Bronchial epithelial cell (primary cell): ENCODE measurements at regions not wholly inside any gene's neighbourhood (a gene's known extent, or its start where the extent isn't known, plus 50 kb on each side); places are given as distances from the start of the nearest gene placed in this dataset.

Source experiments
- DNase-seq: peaks from one replicate; pipeline ENCODE4 v3.0.0-alpha.2; 2010; ENCODE audit warnings: low read depth
- FAIRE-seq: peaks from 2 replicates; lab custom pipeline; 2011; peaks lifted over from hg19 to GRCh38; lab: Jason Lieb, UNC
- H3K27me3 ChIP-seq: 2 replicates; pipeline ENCODE4 v1.5.1; 2011; ENCODE audit warnings: low read length; ENCODE audit not compliant: control insufficient read depth, insufficient read depth
- H3K36me3 ChIP-seq: 2 replicates; pipeline ENCODE4 v1.5.1; 2011; ENCODE audit warnings: low read length; ENCODE audit not compliant: control insufficient read depth, insufficient read depth
- H3K4me3 ChIP-seq: 2 replicates; pipeline ENCODE4 v1.5.1; 2011; ENCODE audit warnings: mild to moderate bottlenecking, low read depth, low read length, control low read depth
- TF ChIP-seq, protein P1 (sequence below): IDR thresholded peaks from 2 replicates; pipeline ENCODE4 v1.5.1; 2011; ENCODE audit warnings: mild to moderate bottlenecking, moderate library complexity, low read length, control low read depth, inconsistent platforms; ENCODE audit not compliant: insufficient read depth, severe bottlenecking

DNA sequence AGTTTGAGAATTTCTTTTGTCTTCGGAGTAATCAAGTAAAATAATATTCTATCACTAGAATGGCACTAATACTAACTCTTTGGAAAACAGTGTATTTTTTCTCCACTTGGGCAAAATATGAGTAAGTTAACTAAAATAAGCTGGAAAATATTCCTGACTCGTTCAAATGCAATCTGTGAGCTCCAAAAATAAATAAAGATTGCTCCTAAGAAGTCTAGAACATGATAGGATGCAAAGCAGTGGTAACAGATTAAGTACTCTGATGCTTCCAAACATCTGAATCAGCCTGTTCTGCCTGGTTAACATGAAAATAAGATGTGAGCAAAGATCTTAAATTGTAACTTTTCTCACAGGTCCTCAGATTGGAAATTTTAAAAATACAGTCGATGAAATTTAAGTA is 285.1 kb upstream of the ID4 start:
- H3K4me3 ChIP-seq, result no peak overlapping the region
- FAIRE-seq, result no peak
- H3K36me3 ChIP-seq, result no peaks in the 10 kb centered on the region
- TF ChIP-seq, protein P1, sequence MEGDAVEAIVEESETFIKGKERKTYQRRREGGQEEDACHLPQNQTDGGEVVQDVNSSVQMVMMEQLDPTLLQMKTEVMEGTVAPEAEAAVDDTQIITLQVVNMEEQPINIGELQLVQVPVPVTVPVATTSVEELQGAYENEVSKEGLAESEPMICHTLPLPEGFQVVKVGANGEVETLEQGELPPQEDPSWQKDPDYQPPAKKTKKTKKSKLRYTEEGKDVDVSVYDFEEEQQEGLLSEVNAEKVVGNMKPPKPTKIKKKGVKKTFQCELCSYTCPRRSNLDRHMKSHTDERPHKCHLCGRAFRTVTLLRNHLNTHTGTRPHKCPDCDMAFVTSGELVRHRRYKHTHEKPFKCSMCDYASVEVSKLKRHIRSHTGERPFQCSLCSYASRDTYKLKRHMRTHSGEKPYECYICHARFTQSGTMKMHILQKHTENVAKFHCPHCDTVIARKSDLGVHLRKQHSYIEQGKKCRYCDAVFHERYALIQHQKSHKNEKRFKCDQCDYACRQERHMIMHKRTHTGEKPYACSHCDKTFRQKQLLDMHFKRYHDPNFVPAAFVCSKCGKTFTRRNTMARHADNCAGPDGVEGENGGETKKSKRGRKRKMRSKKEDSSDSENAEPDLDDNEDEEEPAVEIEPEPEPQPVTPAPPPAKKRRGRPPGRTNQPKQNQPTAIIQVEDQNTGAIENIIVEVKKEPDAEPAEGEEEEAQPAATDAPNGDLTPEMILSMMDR, result no peak
- no peak for DNase-seq
- peaks cover 1% of the 10 kb centered on the region for H3K27me3 ChIP-seq

DNA sequence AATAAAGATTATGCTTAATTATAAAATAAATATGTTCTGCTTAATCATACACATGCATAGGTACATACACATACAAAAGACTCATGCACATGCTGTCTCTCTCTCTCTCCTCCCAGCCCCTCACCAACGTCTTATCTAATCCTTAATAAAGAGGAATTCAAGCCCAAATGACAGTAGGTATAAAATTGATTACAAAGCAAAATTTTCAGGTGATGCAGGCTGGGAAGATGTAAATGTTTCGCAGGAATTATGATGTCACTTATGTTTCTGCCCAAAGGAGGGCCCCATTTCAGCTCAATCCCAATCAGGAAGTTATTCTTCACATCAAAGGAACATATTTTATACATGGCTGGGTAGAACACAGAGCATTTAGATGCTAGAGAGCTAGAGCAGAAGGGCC is 284.6 kb upstream of the ID4 start:
- Histone ChIP-seq H3K4me3 (no peak overlapping the region), H3K27me3 (peaks cover 1% of the 10 kb centered on the region), H3K36me3 (no peaks in the 10 kb centered on the region)
- no peak for DNase-seq
- FAIRE-seq, result no peak
- TF ChIP-seq, protein P1, result no peak

DNA sequence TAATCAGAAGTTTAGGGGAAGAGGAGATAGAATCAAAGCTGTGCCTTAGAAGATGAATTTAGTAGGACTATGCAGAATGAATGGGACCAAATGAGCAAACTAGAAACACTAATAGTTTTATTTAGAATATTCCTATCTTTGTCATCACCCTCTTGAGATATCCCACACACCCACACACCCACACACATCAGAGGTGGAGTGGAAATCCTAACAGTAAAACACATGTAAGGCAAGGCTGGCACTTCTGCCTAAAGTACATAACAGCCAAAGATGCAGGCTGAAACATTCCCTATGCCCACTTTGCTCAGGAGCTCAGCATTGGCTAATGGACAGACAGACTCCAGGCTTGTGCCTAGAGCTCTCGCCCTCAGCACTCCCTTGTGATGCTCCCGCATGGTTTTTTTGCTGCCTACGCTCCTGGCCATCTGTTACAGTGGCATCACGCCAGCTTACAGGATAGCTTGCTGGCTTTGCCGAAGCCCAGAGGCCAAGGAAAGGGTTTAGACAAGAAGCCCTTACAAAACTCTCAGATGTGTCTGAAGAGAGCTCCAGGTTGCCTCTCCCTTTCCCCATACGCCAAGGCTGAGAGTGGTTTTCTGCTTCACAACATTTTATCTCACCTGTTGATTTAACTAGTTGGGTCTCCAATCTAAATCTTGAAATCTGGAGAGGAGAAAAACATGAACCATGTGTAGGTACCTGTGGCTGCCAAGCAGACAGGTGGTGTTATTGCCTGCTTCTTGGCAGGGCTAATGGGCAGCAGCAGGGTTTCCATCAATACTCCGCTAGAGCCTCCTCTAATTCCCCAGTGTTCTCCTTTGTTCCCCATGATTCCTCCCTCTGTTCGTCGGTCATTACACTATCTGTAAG is 282.6 kb upstream of the ID4 start:
- TF ChIP-seq, protein P1, result no peak
- peaks cover 1% of the 10 kb centered on the region for H3K27me3 ChIP-seq
- DNase-seq, result no peak
- FAIRE-seq, result no peak
- no peaks in the 10 kb centered on the region for H3K36me3 ChIP-seq
- no peak overlapping the region for H3K4me3 ChIP-seq

DNA sequence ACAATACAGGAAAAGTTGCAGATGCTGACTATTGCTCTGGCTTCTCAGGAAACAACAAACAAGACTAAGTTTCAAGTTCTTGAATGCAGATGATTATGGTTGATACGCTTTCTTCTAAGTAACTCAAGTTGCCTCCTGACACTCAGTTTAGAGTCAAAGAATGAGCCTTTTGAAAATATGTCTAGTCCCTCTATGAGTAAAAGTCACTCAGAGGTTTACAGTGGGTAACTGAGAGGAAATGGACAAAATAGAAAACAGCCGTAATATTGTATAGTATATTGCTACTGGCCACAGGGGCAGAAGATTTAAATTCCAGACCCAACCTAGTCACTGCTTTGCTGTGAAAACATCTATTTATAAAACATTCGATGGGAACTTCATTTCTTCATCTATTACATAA is 280.0 kb upstream of the ID4 start:
- Histone ChIP-seq H3K27me3 (no peaks in the 10 kb centered on the region), H3K36me3 (no peaks in the 10 kb centered on the region), H3K4me3 (no peak overlapping the region)
- DNase-seq (no peak), FAIRE-seq (no peak)
- TF ChIP-seq, protein P1, result no peak

DNA sequence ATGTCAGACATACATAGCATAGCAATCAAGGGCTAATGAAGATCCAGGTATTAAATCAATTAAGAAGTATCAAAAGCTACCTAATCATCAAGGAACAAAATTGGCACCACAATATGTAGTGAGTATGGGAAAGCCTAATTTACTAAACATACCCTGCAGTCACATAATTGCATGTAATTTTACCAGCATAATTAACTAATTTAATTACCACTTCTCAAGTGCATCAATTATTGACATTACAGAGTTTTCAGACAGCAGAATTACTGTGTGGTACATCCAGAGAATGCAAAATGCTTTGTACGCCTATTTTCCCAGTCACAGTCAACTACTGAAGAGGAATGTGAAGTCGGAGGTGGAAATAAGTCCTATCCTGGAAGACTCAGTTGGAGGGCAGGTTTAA is 279.0 kb upstream of the ID4 start:
- FAIRE-seq (no peak), DNase-seq (no peak)
- H3K36me3 ChIP-seq, result no peaks in the 10 kb centered on the region
- no peak overlapping the region for H3K4me3 ChIP-seq
- TF ChIP-seq, protein P1, result no peak
- H3K27me3 ChIP-seq, result no peaks in the 10 kb centered on the region

DNA sequence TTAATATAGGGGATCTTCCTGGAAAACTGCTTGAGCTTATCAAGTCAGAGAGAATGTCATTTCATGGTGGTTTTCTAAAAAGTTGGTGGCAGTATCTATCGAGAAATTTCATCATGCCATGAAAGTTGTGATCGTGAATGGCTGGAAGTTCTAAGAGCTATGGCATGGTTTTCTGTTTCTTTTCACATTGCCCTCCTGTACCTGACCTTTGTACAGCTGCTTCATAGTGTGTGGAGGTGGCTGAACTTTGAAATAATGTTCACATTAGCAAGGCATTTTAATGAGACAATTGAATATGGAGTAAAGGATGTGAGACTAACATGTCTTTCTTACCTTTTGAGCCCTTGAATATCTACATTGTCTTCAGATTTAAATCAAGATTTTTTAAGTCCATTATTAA is 278.2 kb upstream of the ID4 start:
- FAIRE-seq, result no peak
- no peak for DNase-seq
- Histone ChIP-seq H3K27me3 (no peaks in the 10 kb centered on the region), H3K36me3 (no peaks in the 10 kb centered on the region), H3K4me3 (no peak overlapping the region)
- TF ChIP-seq, protein P1, result no peak
